K562 (cell line): ENCODE measurements at regions not wholly inside any gene's neighbourhood (a gene's known extent, or its start where the extent isn't known, plus 50 kb on each side); places are given as distances from the start of the nearest gene placed in this dataset.

Experiments used
- ATAC-seq: fragments of 200-7000 bp; cut with Tn5 transposase; 3 replicates; pipeline ENCODE4 v1.9.1; 2020; ENCODE audit warnings: moderate library complexity
- BruUV-seq: library from RNA; stranded (reverse); fragments of 400-500 nt; replicated peaks from 2 replicates; lab custom pipeline; 2021; lab: Mats Ljungman, UMichigan
- CTCF ChIA-PET: fragments of 300-600 bp; formaldehyde crosslinking; extraction: SDS; loops from one replicate; lab custom pipeline; 2021; ENCODE audit warnings: low intra/inter-chr PET ratio; lab: Yijun Ruan, JAX
- POLR2A ChIA-PET: fragments of 300-600, 350-650 bp; sonication (Branson Sonifier 250); formaldehyde crosslinking; extraction: SDS; loops from one replicate; lab custom pipeline; 2021; ENCODE audit warnings: antibody characterized with exemption, inconsistent platforms; lab: Yijun Ruan, JAX
- DNase-seq, 4 experiments: peaks; one replicate each; pipeline versions ENCODE4 v3.0.0 to v3.0.0-alpha.2; 2011 to 2018; ENCODE audit warnings: low spot score in 3 of 4, mixed read lengths in 3 of 4; ENCODE audit errors: extremely low read depth in 1 of 4
- FAIRE-seq: peaks from 2 replicates; lab custom pipeline; 2011; peaks lifted over from hg19 to GRCh38; lab: Jason Lieb, UNC
- H2AFZ ChIP-seq: 2 replicates; pipeline ENCODE4 v1.6.0; 2011; ENCODE audit warnings: low read depth, low read length, control low read depth, inconsistent platforms
- H3K27ac ChIP-seq: fragments of 200-600 bp; 3 replicates; pipeline ENCODE4 v1.8.0; 2011; ENCODE audit warnings: low read depth, mild to moderate bottlenecking, control low read depth, inconsistent platforms, low read length, moderate library complexity, mixed read lengths; ENCODE audit errors: extremely low read depth
- H3K27me3 ChIP-seq, 2 experiments: fragments of 300-600 bp in 1 of 2; 2 replicates in 1 of 2; 3 replicates in 1 of 2; pipeline versions ENCODE4 v1.6.0 to v1.8.0; 2011; ENCODE audit warnings: inconsistent platforms in 2 of 2, low read length in 2 of 2, mild to moderate bottlenecking in 1 of 2, mixed read lengths in 1 of 2, moderate library complexity in 1 of 2; ENCODE audit not compliant: control insufficient read depth in 2 of 2, insufficient read depth in 2 of 2
- H3K36me3 ChIP-seq: fragments of 300-600 bp; 3 replicates; pipeline ENCODE4 v1.8.0; 2011; ENCODE audit warnings: mild to moderate bottlenecking, low read length, inconsistent platforms; ENCODE audit not compliant: control insufficient read depth, insufficient read depth
- H3K4me1 ChIP-seq, 2 experiments: fragments of 200-600 bp in 1 of 2; replicated peaks in 1 of 2; 2 replicates in 1 of 2; 3 replicates in 1 of 2; pipeline versions ENCODE4 v1.5.1 to v1.8.0; 2011; ENCODE audit warnings: inconsistent platforms in 2 of 2, low read length in 2 of 2, mild to moderate bottlenecking in 1 of 2, mixed read lengths in 1 of 2, moderate library complexity in 1 of 2; ENCODE audit not compliant: control insufficient read depth in 2 of 2, insufficient read depth in 2 of 2
- H3K4me2 ChIP-seq: 2 replicates; pipeline ENCODE4 v1.6.1; 2011; ENCODE audit warnings: low read length, control low read depth, inconsistent platforms, mixed read lengths; ENCODE audit not compliant: insufficient read depth
- H3K4me3 ChIP-seq: fragments of 200-600 bp; sonication (generic), shearing (Covaris generic); 2 replicates; pipeline ENCODE4 v1.5.1; 2016; ENCODE audit warnings: control low read depth, inconsistent platforms
- H3K79me2 ChIP-seq: fragments of 200-600 bp; 3 replicates; pipeline ENCODE4 v1.8.0; 2011; ENCODE audit warnings: low read length, inconsistent platforms; ENCODE audit not compliant: control insufficient read depth, insufficient read depth
- H3K9ac ChIP-seq, 2 experiments: 2 replicates each; pipeline versions ENCODE4 v1.6.0 to v1.6.1; 2011; ENCODE audit warnings: low read depth in 2 of 2, low read length in 2 of 2, control low read depth in 1 of 2, inconsistent platforms in 1 of 2, mild to moderate bottlenecking in 1 of 2, mixed read lengths in 1 of 2; ENCODE audit not compliant: insufficient read depth in 1 of 2
- H3K9me1 ChIP-seq: one replicate; pipeline ENCODE4 v1.6.0; 2011; ENCODE audit warnings: inconsistent platforms, mild to moderate bottlenecking, low read length, moderate library complexity; ENCODE audit not compliant: control insufficient read depth, insufficient read depth
- H3K9me3 ChIP-seq: replicated peaks from 2 replicates; pipeline ENCODE4 v1.5.1; 2011; ENCODE audit warnings: low read depth, low read length, inconsistent platforms; ENCODE audit not compliant: control insufficient read depth, insufficient read depth
- H4K20me1 ChIP-seq: replicated peaks from 2 replicates; pipeline ENCODE4 v1.6.1; 2011; ENCODE audit warnings: low read length, inconsistent platforms, mixed read lengths; ENCODE audit not compliant: control insufficient read depth, insufficient read depth
- CBX1 ChIP-seq: sonication (generic); IDR thresholded peaks from 2 replicates; pipeline ENCODE4 v1.6.1; 2016; ENCODE audit warnings: antibody characterized with exemption, low read depth, mild to moderate bottlenecking
- GABPB1 ChIP-seq: sonication (generic); formaldehyde crosslinking; IDR thresholded peaks from 2 replicates; pipeline ENCODE4 v1.8.0; 2022; ENCODE audit warnings: mild to moderate bottlenecking, missing genetic modification reagents
- JUN ChIP-seq, 2 experiments: sonication (generic) in 1 of 2; formaldehyde crosslinking in 1 of 2; IDR thresholded peaks; 2 replicates each; pipeline versions ENCODE4 v1.6.1 to v1.8.0; 2012 to 2022; ENCODE audit warnings: borderline replicate concordance in 2 of 2, mild to moderate bottlenecking in 2 of 2, improper control_type of control experiment in 1 of 2, low read depth in 1 of 2, low read length in 1 of 2, missing genetic modification reagents in 1 of 2
- KAT7 ChIP-seq: sonication (generic); formaldehyde crosslinking; IDR thresholded peaks from 2 replicates; pipeline ENCODE4 v1.8.0; 2022; ENCODE audit warnings: missing genetic modification reagents, mild to moderate bottlenecking, borderline replicate concordance
- KLF6 ChIP-seq: fragments of 250-450 bp; sonication (Bioruptor Pico); IDR thresholded peaks from 2 replicates; pipeline ENCODE4 v1.4.0; 2020; ENCODE audit warnings: mild to moderate bottlenecking, moderate library complexity, borderline replicate concordance
- MBD2 ChIP-seq: sonication (generic); IDR thresholded peaks from 2 replicates; pipeline ENCODE4 v1.6.1; 2016; ENCODE audit warnings: low read depth, borderline replicate concordance
- PCBP1 ChIP-seq: fragments of 200-400 bp; formaldehyde crosslinking; IDR thresholded peaks from 2 replicates; pipeline ENCODE4 v1.6.1; 2018; ENCODE audit warnings: mild to moderate bottlenecking, low read depth, low read length; ENCODE audit not compliant: poor library complexity, severe bottlenecking
- TAF9B ChIP-seq: fragments of 450-650 bp; IDR thresholded peaks from 2 replicates; pipeline ENCODE4 v1.6.1; 2018; ENCODE audit warnings: mild to moderate bottlenecking; ENCODE audit not compliant: partially characterized antibody
- ZNF436 ChIP-seq: fragments of 250-450, 450-650 bp; sonication (Bioruptor Pico); formaldehyde crosslinking; IDR thresholded peaks from 2 replicates; pipeline ENCODE4 v1.7.0; 2020; ENCODE audit warnings: mild to moderate bottlenecking
- ZNF507 ChIP-seq: conservative IDR thresholded peaks from 2 replicates; pipeline ENCODE4 v1.6.1; 2017; ENCODE audit warnings: missing genetic modification characterization, missing compliant biosample characterization
- ZSCAN32 ChIP-seq: fragments of 450-650 bp; formaldehyde crosslinking; IDR thresholded peaks from 2 replicates; pipeline ENCODE4 v1.4.0; 2020; ENCODE audit warnings: mild to moderate bottlenecking, moderate library complexity
- WGBS: fragments of 100-300 bp; shearing (Covaris generic); methylation state at CpG from one replicate; pipeline ENCODE4 v1.1.6; 2016; ENCODE audit warnings: low coverage, mixed read lengths; ENCODE audit not compliant: insufficient coverage; ENCODE audit errors: missing lambda C conversion rate; 5-methylcytosine and 5-hydroxymethylcytosine counted together
- in situ Hi-C: fragments of 300-500 bp; cut with MboI; formaldehyde crosslinking; loops from 4 replicates; pipeline ENCODE4 v1.15.0; 2018; ENCODE audit warnings: inconsistent platforms, mixed read lengths
- intact Hi-C: fragments of 100-400 bp; cut with micrococcal nuclease; formaldehyde crosslinking; loops from 2 replicates; pipeline ENCODE4 v1.14.2; 2022
- TF ChIP-seq, protein P1 (sequence below), 2 experiments: fragments of 200-800 bp in 1 of 2; sonication (Bioruptor generic) in 1 of 2; sonication (generic) in 1 of 2; formaldehyde crosslinking in 1 of 2; IDR thresholded peaks in 1 of 2; conservative IDR thresholded peaks in 1 of 2; 2 replicates each; pipeline versions ENCODE4 v1.5.0 to v1.6.1; 2016 to 2020; ENCODE audit warnings: missing compliant biosample characterization in 1 of 2, missing genetic modification characterization in 1 of 2, missing genetic modification reagents in 1 of 2
- TF ChIP-seq, protein P2 (sequence below): fragments of 450-650 bp; IDR thresholded peaks from 2 replicates; pipeline ENCODE4 v1.6.1; 2016; ENCODE audit warnings: missing biosample characterization, missing genetic modification characterization
- TF ChIP-seq, protein P3 (sequence below): fragments of 250-450 bp; sonication (Bioruptor Pico); IDR thresholded peaks from 2 replicates; pipeline ENCODE4 v1.9.0; 2021; ENCODE audit warnings: mild to moderate bottlenecking, inconsistent platforms
- TF ChIP-seq, protein P4 (sequence below), 2 experiments: IDR thresholded peaks; 2 replicates each; pipeline ENCODE4 v1.6.1; 2012; ENCODE audit warnings: improper control_type of control experiment in 2 of 2, low read depth in 2 of 2, low read length in 2 of 2, borderline replicate concordance in 1 of 2

DNA sequence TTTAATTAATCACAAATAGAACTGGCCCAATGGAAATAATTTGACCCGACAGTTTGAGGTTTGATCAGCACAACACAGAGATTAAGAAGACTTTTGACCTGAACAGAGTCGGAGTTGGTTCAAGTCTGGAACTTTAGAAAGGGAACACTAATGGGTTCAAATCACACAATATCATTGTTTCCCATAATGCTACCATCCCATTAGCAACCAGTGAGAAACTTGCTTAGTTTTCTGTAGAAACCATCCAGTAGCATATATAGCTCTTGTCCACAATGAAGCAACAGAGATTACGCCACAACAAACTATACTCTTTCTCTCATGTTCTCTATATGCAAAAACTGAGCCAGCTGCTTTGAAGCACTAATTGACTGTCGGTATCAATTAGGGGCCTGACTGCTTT is 376.9 kb upstream of the SPRY2 start:
- ATAC-seq (no peak), FAIRE-seq (no peak), DNase-seq (no peak)
- H4K20me1 ChIP-seq, result no peaks in the 10 kb centered on the region
- BruUV-seq, result no TSS peak
- H3K9ac ChIP-seq, result no peak overlapping the region
- no peaks in the 10 kb centered on the region for H3K9me3 ChIP-seq
- no peaks in the 10 kb centered on the region for H3K36me3 ChIP-seq
- CTCF ChIA-PET, result no interaction called here
- no peak overlapping the region for H2AFZ ChIP-seq
- WGBS, result 2% methylated on average over 4 of the region's 4 CpGs
- no peaks in the 10 kb centered on the region for H3K79me2 ChIP-seq
- H3K4me3 ChIP-seq, result no peak overlapping the region
- in situ Hi-C loops, result no loop called here
- no peaks in the 10 kb centered on the region for H3K9me1 ChIP-seq
- no peaks in the 10 kb centered on the region for H3K27me3 ChIP-seq
- POLR2A ChIA-PET, result interaction anchor here (0.7 kb wide), 1 partner anchor 155 kb away, joined by 3 read pairs; no protein-coding TSS in a partner anchor
- intact Hi-C loops, result no loop called here
- no peak overlapping the region for H3K27ac ChIP-seq
- H3K4me2 ChIP-seq, result no peak overlapping the region
- H3K4me1 ChIP-seq, result no peaks in the 10 kb centered on the region
- TF ChIP-seq ZNF436 (no peak), KAT7 (CRISPR knock-in tag) (no peak), MBD2 (no peak), TAF9B (no peak), GABPB1 (no peak), KLF6 (CRISPR knock-in tag) (no peak), CBX1 (no peak), ZSCAN32 (CRISPR knock-in tag) (no peak), PCBP1 (no peak), JUN (IDR thresholded peaks at IDR 0.05; ENCODE audit: borderline replicate concordance, low read depth, low read length) (no peak), JUN (CRISPR knock-in tag; IDR thresholded peaks at IDR 0.05; ENCODE audit: borderline replicate concordance) (no peak), ZNF507 (tag) (0 out of 2 replicates have a peak, but pooled peaks have one; percentile 22)
- TF ChIP-seq, protein P1, sequence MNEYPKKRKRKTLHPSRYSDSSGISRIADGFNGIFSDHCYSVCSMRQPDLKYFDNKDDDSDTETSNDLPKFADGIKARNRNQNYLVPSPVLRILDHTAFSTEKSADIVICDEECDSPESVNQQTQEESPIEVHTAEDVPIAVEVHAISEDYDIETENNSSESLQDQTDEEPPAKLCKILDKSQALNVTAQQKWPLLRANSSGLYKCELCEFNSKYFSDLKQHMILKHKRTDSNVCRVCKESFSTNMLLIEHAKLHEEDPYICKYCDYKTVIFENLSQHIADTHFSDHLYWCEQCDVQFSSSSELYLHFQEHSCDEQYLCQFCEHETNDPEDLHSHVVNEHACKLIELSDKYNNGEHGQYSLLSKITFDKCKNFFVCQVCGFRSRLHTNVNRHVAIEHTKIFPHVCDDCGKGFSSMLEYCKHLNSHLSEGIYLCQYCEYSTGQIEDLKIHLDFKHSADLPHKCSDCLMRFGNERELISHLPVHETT (CRISPR knock-in tag; conservative IDR thresholded peaks at IDR 0.05 in 1 of 2, IDR thresholded peaks at IDR 0.05 in 1 of 2), result 0 out of 4 replicates have a peak, but pooled peaks of 1 of the 2 experiments have one; percentile 22
- TF ChIP-seq, protein P2, sequence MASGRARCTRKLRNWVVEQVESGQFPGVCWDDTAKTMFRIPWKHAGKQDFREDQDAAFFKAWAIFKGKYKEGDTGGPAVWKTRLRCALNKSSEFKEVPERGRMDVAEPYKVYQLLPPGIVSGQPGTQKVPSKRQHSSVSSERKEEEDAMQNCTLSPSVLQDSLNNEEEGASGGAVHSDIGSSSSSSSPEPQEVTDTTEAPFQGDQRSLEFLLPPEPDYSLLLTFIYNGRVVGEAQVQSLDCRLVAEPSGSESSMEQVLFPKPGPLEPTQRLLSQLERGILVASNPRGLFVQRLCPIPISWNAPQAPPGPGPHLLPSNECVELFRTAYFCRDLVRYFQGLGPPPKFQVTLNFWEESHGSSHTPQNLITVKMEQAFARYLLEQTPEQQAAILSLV (tag), result no peak
- TF ChIP-seq, protein P3, sequence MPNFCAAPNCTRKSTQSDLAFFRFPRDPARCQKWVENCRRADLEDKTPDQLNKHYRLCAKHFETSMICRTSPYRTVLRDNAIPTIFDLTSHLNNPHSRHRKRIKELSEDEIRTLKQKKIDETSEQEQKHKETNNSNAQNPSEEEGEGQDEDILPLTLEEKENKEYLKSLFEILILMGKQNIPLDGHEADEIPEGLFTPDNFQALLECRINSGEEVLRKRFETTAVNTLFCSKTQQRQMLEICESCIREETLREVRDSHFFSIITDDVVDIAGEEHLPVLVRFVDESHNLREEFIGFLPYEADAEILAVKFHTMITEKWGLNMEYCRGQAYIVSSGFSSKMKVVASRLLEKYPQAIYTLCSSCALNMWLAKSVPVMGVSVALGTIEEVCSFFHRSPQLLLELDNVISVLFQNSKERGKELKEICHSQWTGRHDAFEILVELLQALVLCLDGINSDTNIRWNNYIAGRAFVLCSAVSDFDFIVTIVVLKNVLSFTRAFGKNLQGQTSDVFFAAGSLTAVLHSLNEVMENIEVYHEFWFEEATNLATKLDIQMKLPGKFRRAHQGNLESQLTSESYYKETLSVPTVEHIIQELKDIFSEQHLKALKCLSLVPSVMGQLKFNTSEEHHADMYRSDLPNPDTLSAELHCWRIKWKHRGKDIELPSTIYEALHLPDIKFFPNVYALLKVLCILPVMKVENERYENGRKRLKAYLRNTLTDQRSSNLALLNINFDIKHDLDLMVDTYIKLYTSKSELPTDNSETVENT, result no peak
- TF ChIP-seq, protein P4, sequence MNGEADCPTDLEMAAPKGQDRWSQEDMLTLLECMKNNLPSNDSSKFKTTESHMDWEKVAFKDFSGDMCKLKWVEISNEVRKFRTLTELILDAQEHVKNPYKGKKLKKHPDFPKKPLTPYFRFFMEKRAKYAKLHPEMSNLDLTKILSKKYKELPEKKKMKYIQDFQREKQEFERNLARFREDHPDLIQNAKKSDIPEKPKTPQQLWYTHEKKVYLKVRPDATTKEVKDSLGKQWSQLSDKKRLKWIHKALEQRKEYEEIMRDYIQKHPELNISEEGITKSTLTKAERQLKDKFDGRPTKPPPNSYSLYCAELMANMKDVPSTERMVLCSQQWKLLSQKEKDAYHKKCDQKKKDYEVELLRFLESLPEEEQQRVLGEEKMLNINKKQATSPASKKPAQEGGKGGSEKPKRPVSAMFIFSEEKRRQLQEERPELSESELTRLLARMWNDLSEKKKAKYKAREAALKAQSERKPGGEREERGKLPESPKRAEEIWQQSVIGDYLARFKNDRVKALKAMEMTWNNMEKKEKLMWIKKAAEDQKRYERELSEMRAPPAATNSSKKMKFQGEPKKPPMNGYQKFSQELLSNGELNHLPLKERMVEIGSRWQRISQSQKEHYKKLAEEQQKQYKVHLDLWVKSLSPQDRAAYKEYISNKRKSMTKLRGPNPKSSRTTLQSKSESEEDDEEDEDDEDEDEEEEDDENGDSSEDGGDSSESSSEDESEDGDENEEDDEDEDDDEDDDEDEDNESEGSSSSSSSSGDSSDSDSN (IDR thresholded peaks at IDR 0.05; ENCODE audit: borderline replicate concordance in 1 of 2, low read depth in 2 of 2, low read length in 2 of 2), result no peak
